ENCODE measurements at regions not wholly inside any gene's neighbourhood (a gene's known extent, or its start where the extent isn't known, plus 50 kb on each side); places are given as distances from the start of the nearest gene placed in this dataset.

DNA sequence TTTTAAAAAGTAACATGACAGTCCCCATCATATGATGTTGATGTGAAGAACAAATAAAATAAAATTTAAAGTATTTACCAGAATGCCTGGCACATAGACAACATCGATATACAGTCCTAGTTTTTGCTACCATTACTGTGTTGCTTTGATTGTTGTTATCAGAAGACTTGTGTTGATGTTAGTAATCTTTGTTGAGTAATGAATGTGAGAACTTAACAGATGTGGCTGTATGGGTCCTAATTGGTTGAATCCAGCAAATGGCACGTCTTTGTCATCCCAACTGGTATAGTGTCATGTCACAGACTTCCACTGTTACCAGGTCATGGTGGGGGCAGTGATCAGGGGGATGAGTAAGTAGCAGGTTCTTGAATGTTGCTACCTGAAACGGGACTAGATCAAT is 1151.4 kb upstream of the CDH8 start:
- TF ChIP-seq POLR2AphosphoS5 (IDR thresholded peaks at IDR 0.05; ENCODE audit: borderline replicate concordance, low read depth, low read length) = no peak
- no peak for TF ChIP-seq EZH2 (IDR thresholded peaks at IDR 0.05)
- TF ChIP-seq FOXP2 (optimal IDR thresholded peaks at IDR 0.05; ENCODE audit: control extremely low read depth, extremely low read length, insufficient read depth) = no peak

Data from SK-N-MC (cell line).